K562 (cell line): ENCODE measurements at regions not wholly inside any gene's neighbourhood (a gene's known extent, or its start where the extent isn't known, plus 50 kb on each side); places are given as distances from the start of the nearest gene placed in this dataset.

Source experiments
- ATAC-seq: fragments of 200-7000 bp; cut with Tn5 transposase; 3 replicates; pipeline ENCODE4 v1.9.1; 2020; ENCODE audit warnings: moderate library complexity
- BruUV-seq: library from RNA; stranded (reverse); fragments of 400-500 nt; replicated peaks from 2 replicates; lab custom pipeline; 2021; lab: Mats Ljungman, UMichigan
- CTCF ChIA-PET: fragments of 300-600 bp; formaldehyde crosslinking; extraction: SDS; loops from one replicate; lab custom pipeline; 2021; ENCODE audit warnings: low intra/inter-chr PET ratio; lab: Yijun Ruan, JAX
- POLR2A ChIA-PET: fragments of 300-600, 350-650 bp; sonication (Branson Sonifier 250); formaldehyde crosslinking; extraction: SDS; loops from one replicate; lab custom pipeline; 2021; ENCODE audit warnings: antibody characterized with exemption, inconsistent platforms; lab: Yijun Ruan, JAX
- DNase-seq, 4 experiments: peaks; one replicate each; pipeline versions ENCODE4 v3.0.0 to v3.0.0-alpha.2; 2011 to 2018; ENCODE audit warnings: low spot score in 3 of 4, mixed read lengths in 3 of 4; ENCODE audit errors: extremely low read depth in 1 of 4
- FAIRE-seq: peaks from 2 replicates; lab custom pipeline; 2011; peaks lifted over from hg19 to GRCh38; lab: Jason Lieb, UNC
- H2AFZ ChIP-seq: 2 replicates; pipeline ENCODE4 v1.6.0; 2011; ENCODE audit warnings: low read depth, low read length, control low read depth, inconsistent platforms
- H3K27ac ChIP-seq: fragments of 200-600 bp; 3 replicates; pipeline ENCODE4 v1.8.0; 2011; ENCODE audit warnings: low read depth, mild to moderate bottlenecking, control low read depth, inconsistent platforms, low read length, moderate library complexity, mixed read lengths; ENCODE audit errors: extremely low read depth
- H3K27me3 ChIP-seq, 2 experiments: fragments of 300-600 bp in 1 of 2; 2 replicates in 1 of 2; 3 replicates in 1 of 2; pipeline versions ENCODE4 v1.6.0 to v1.8.0; 2011; ENCODE audit warnings: inconsistent platforms in 2 of 2, low read length in 2 of 2, mild to moderate bottlenecking in 1 of 2, mixed read lengths in 1 of 2, moderate library complexity in 1 of 2; ENCODE audit not compliant: control insufficient read depth in 2 of 2, insufficient read depth in 2 of 2
- H3K36me3 ChIP-seq: fragments of 300-600 bp; 3 replicates; pipeline ENCODE4 v1.8.0; 2011; ENCODE audit warnings: mild to moderate bottlenecking, low read length, inconsistent platforms; ENCODE audit not compliant: control insufficient read depth, insufficient read depth
- H3K4me1 ChIP-seq, 2 experiments: fragments of 200-600 bp in 1 of 2; replicated peaks in 1 of 2; 2 replicates in 1 of 2; 3 replicates in 1 of 2; pipeline versions ENCODE4 v1.5.1 to v1.8.0; 2011; ENCODE audit warnings: inconsistent platforms in 2 of 2, low read length in 2 of 2, mild to moderate bottlenecking in 1 of 2, mixed read lengths in 1 of 2, moderate library complexity in 1 of 2; ENCODE audit not compliant: control insufficient read depth in 2 of 2, insufficient read depth in 2 of 2
- H3K4me2 ChIP-seq: 2 replicates; pipeline ENCODE4 v1.6.1; 2011; ENCODE audit warnings: low read length, control low read depth, inconsistent platforms, mixed read lengths; ENCODE audit not compliant: insufficient read depth
- H3K4me3 ChIP-seq: fragments of 200-600 bp; sonication (generic), shearing (Covaris generic); 2 replicates; pipeline ENCODE4 v1.5.1; 2016; ENCODE audit warnings: control low read depth, inconsistent platforms
- H3K79me2 ChIP-seq: fragments of 200-600 bp; 3 replicates; pipeline ENCODE4 v1.8.0; 2011; ENCODE audit warnings: low read length, inconsistent platforms; ENCODE audit not compliant: control insufficient read depth, insufficient read depth
- H3K9ac ChIP-seq, 2 experiments: 2 replicates each; pipeline versions ENCODE4 v1.6.0 to v1.6.1; 2011; ENCODE audit warnings: low read depth in 2 of 2, low read length in 2 of 2, control low read depth in 1 of 2, inconsistent platforms in 1 of 2, mild to moderate bottlenecking in 1 of 2, mixed read lengths in 1 of 2; ENCODE audit not compliant: insufficient read depth in 1 of 2
- H3K9me1 ChIP-seq: one replicate; pipeline ENCODE4 v1.6.0; 2011; ENCODE audit warnings: inconsistent platforms, mild to moderate bottlenecking, low read length, moderate library complexity; ENCODE audit not compliant: control insufficient read depth, insufficient read depth
- H3K9me3 ChIP-seq: replicated peaks from 2 replicates; pipeline ENCODE4 v1.5.1; 2011; ENCODE audit warnings: low read depth, low read length, inconsistent platforms; ENCODE audit not compliant: control insufficient read depth, insufficient read depth
- H4K20me1 ChIP-seq: replicated peaks from 2 replicates; pipeline ENCODE4 v1.6.1; 2011; ENCODE audit warnings: low read length, inconsistent platforms, mixed read lengths; ENCODE audit not compliant: control insufficient read depth, insufficient read depth
- EP300 ChIP-seq: IDR thresholded peaks from 2 replicates; pipeline ENCODE4 v1.6.1; 2012; ENCODE audit warnings: low read length, improper control_type of control experiment
- ILK ChIP-seq: fragments of 450-650 bp; IDR thresholded peaks from 2 replicates; pipeline ENCODE4 v1.6.1; 2016; ENCODE audit warnings: missing genetic modification characterization, low read depth, mild to moderate bottlenecking, missing compliant biosample characterization, moderate library complexity, borderline replicate concordance
- MECOM ChIP-seq: fragments of 250-450 bp; sonication (Bioruptor Pico); IDR thresholded peaks from 2 replicates; pipeline ENCODE4 v1.8.0; 2022; ENCODE audit warnings: inconsistent platforms
- NKRF ChIP-seq: fragments of 450-650 bp; IDR thresholded peaks from 2 replicates; pipeline ENCODE4 v1.6.1; 2016; ENCODE audit warnings: borderline replicate concordance
- PRDM10 ChIP-seq: fragments of 450-650 bp; IDR thresholded peaks from 2 replicates; pipeline ENCODE4 v1.6.1; 2018; ENCODE audit not compliant: partially characterized antibody
- SMAD3 ChIP-seq: fragments of 450-650 bp; formaldehyde crosslinking; conservative IDR thresholded peaks from 2 replicates; pipeline ENCODE4 v1.4.0; 2020; ENCODE audit warnings: mild to moderate bottlenecking
- TCF7 ChIP-seq: sonication (generic); IDR thresholded peaks from 2 replicates; pipeline ENCODE4 v1.6.1; 2016; ENCODE audit warnings: antibody characterized with exemption, borderline replicate concordance
- ZNF212 ChIP-seq: fragments of 450-650 bp; formaldehyde crosslinking; IDR thresholded peaks from 2 replicates; pipeline ENCODE4 v1.4.0; 2020; ENCODE audit warnings: mild to moderate bottlenecking
- ZNF592 ChIP-seq: fragments of 450-650 bp; IDR thresholded peaks from 2 replicates; pipeline ENCODE4 v1.6.1; 2017; ENCODE audit warnings: antibody characterized with exemption, mild to moderate bottlenecking
- WGBS: fragments of 100-300 bp; shearing (Covaris generic); methylation state at CpG from one replicate; pipeline ENCODE4 v1.1.6; 2016; ENCODE audit warnings: low coverage, mixed read lengths; ENCODE audit not compliant: insufficient coverage; ENCODE audit errors: missing lambda C conversion rate; 5-methylcytosine and 5-hydroxymethylcytosine counted together
- in situ Hi-C: fragments of 300-500 bp; cut with MboI; formaldehyde crosslinking; loops from 4 replicates; pipeline ENCODE4 v1.15.0; 2018; ENCODE audit warnings: inconsistent platforms, mixed read lengths
- intact Hi-C: fragments of 100-400 bp; cut with micrococcal nuclease; formaldehyde crosslinking; loops from 2 replicates; pipeline ENCODE4 v1.14.2; 2022

GRCh38 chr9:7433508-7434292 lies 365.9 kb downstream of the DMAC1 start:
- no TSS peak for BruUV-seq
- in situ Hi-C loops: no loop called here
- no peak overlapping the region for H3K4me3 ChIP-seq
- ChIA-PET POLR2A (no interaction called here), CTCF (no interaction called here)
- H3K4me1 ChIP-seq: no peaks in the 10 kb centered on the region
- no peak overlapping the region for H3K9ac ChIP-seq
- intact Hi-C loops: no loop called here
- no peak for ATAC-seq
- no peaks in the 10 kb centered on the region for H3K36me3 ChIP-seq
- H3K79me2 ChIP-seq: no peaks in the 10 kb centered on the region
- H2AFZ ChIP-seq: no peak overlapping the region
- no peaks in the 10 kb centered on the region for H3K9me1 ChIP-seq
- no peaks in the 10 kb centered on the region for H3K9me3 ChIP-seq
- no peaks in the 10 kb centered on the region for H4K20me1 ChIP-seq
- no peaks in the 10 kb centered on the region for H3K27me3 ChIP-seq
- H3K27ac ChIP-seq: no peak overlapping the region
- H3K4me2 ChIP-seq: no peak overlapping the region
- no peak for FAIRE-seq
- 0% methylated on average over 3 of the region's 3 CpGs for WGBS
- DNase-seq: no peak
- TF ChIP-seq MECOM (CRISPR knock-in tag) (no peak), TCF7 (no peak), ZNF592 (no peak), ZNF212 (CRISPR knock-in tag) (no peak), ILK (tag) (no peak), NKRF (no peak), SMAD3 (CRISPR knock-in tag) (no peak), EP300 (no peak), PRDM10 (no peak)
